ENCODE measurements at regions not wholly inside any gene's neighbourhood (a gene's known extent, or its start where the extent isn't known, plus 50 kb on each side); places are given as distances from the start of the nearest gene placed in this dataset.

- H3K27ac ChIP-seq (ENCODE audit: low read length in 2 of 2): no peak overlapping the region
- intact Hi-C loops (cut with micrococcal nuclease): no loop called here
- Mint-ChIP-seq H3K4me1 (no peaks in the 10 kb centered on the region), H3K9me3 (ENCODE audit: insufficient read depth) (peaks cover 5% of the 10 kb centered on the region), H3K4me3 (no peak overlapping the region), H3K27ac (no peak overlapping the region), H3K27me3 (no peaks in the 10 kb centered on the region)
- no peaks in the 10 kb centered on the region for H3K4me1 ChIP-seq (ENCODE audit: control insufficient read depth in 2 of 2, insufficient read depth in 2 of 2, low read length in 2 of 2)
- no peak overlapping the region for H2AFZ ChIP-seq (ENCODE audit: insufficient read depth, low read depth, low read length, poor library complexity, severe bottlenecking)
- POLR2A ChIA-PET: no interaction called here
- 57% methylated on average over 1 of the region's 2 CpGs for WGBS (ENCODE audit: insufficient coverage)
- H3K36me3 ChIP-seq (replicated peaks in 1 of 2; ENCODE audit: control extremely low read depth in 1 of 2, control insufficient read depth in 1 of 2, extremely low read depth in 1 of 2, insufficient read depth in 2 of 2, low read length in 1 of 2): no peaks in the 10 kb centered on the region
- no peaks in the 10 kb centered on the region for H3K79me2 ChIP-seq (ENCODE audit: control insufficient read depth, insufficient read depth, low read length)
- H4K20me1 ChIP-seq (ENCODE audit: control insufficient read depth, insufficient read depth, low read length, poor library complexity, severe bottlenecking): no peaks in the 10 kb centered on the region
- CTCF ChIA-PET: no interaction called here
- no peaks in the 10 kb centered on the region for H3K27me3 ChIP-seq (replicated peaks in 1 of 4; ENCODE audit: control extremely low read depth in 1 of 4, control insufficient read depth in 3 of 4, insufficient read depth in 4 of 4, low read length in 3 of 4)
- no peak overlapping the region for H3K4me2 ChIP-seq (replicated peaks; ENCODE audit: low read depth, low read length, poor library complexity, severe bottlenecking)
- no peak overlapping the region for H3K4me3 ChIP-seq (ENCODE audit: control extremely low read depth in 1 of 5, extremely low read depth in 1 of 5, insufficient read depth in 1 of 5, low read depth in 2 of 5, low read length in 4 of 5)
- TF ChIP-seq EZH2 (IDR thresholded peaks at IDR 0.05; ENCODE audit: borderline replicate concordance, insufficient read depth, low read depth, low read length, poor library complexity, severe bottlenecking): no peak
- no peak for TF ChIP-seq CTCF (IDR thresholded peaks at IDR 0.05)
- ATAC-seq (ENCODE audit: low read depth): no peak
- H3K9ac ChIP-seq (ENCODE audit: low read length): no peak overlapping the region
- DNase-seq: no peak
- H3K9me3 ChIP-seq (ENCODE audit: control extremely low read depth in 1 of 3, control insufficient read depth in 2 of 3, insufficient read depth in 1 of 3, low read length in 2 of 3): peaks cover 0 to 1% (median 0%) of the 10 kb centered on the region in 3 donors
Measured at GRCh38 chr18:29248805-29249204, 1071.9 kb upstream of the CDH2 start.

- H4K20me1 ChIP-seq (ENCODE audit: control insufficient read depth, insufficient read depth, low read length, poor library complexity, severe bottlenecking): no peaks in the 10 kb centered on the region
- Mint-ChIP-seq H3K4me1 (no peaks in the 10 kb centered on the region), H3K27me3 (no peaks in the 10 kb centered on the region), H3K4me3 (no peak overlapping the region), H3K9me3 (ENCODE audit: insufficient read depth) (peaks cover 5% of the 10 kb centered on the region), H3K27ac (no peak overlapping the region)
- TF ChIP-seq CTCF (IDR thresholded peaks at IDR 0.05) (no peak), EZH2 (IDR thresholded peaks at IDR 0.05; ENCODE audit: borderline replicate concordance, insufficient read depth, low read depth, low read length, poor library complexity, severe bottlenecking) (no peak)
- POLR2A ChIA-PET: no interaction called here
- no peak overlapping the region for H2AFZ ChIP-seq (ENCODE audit: insufficient read depth, low read depth, low read length, poor library complexity, severe bottlenecking)
- H3K79me2 ChIP-seq (ENCODE audit: control insufficient read depth, insufficient read depth, low read length): no peaks in the 10 kb centered on the region
- no peaks in the 10 kb centered on the region for H3K36me3 ChIP-seq (replicated peaks in 1 of 2; ENCODE audit: control extremely low read depth in 1 of 2, control insufficient read depth in 1 of 2, extremely low read depth in 1 of 2, insufficient read depth in 2 of 2, low read length in 1 of 2)
- CTCF ChIA-PET: no interaction called here
- 88% methylated on average over 1 of the region's 3 CpGs for WGBS (ENCODE audit: insufficient coverage)
- no peak overlapping the region for H3K9ac ChIP-seq (ENCODE audit: low read length)
- no peaks in the 10 kb centered on the region for H3K4me1 ChIP-seq (ENCODE audit: control insufficient read depth in 2 of 2, insufficient read depth in 2 of 2, low read length in 2 of 2)
- H3K27me3 ChIP-seq (replicated peaks in 1 of 4; ENCODE audit: control extremely low read depth in 1 of 4, control insufficient read depth in 3 of 4, insufficient read depth in 4 of 4, low read length in 3 of 4): no peaks in the 10 kb centered on the region
- peaks cover 0 to 5% (median 3%) of the 10 kb centered on the region in 3 donors for H3K9me3 ChIP-seq (ENCODE audit: control extremely low read depth in 1 of 3, control insufficient read depth in 2 of 3, insufficient read depth in 1 of 3, low read length in 2 of 3)
- intact Hi-C loops (cut with micrococcal nuclease): no loop called here
- ATAC-seq (ENCODE audit: low read depth) (no peak), DNase-seq (no peak)
- H3K27ac ChIP-seq (ENCODE audit: low read length in 2 of 2): no peak overlapping the region
- no peak overlapping the region for H3K4me2 ChIP-seq (replicated peaks; ENCODE audit: low read depth, low read length, poor library complexity, severe bottlenecking)
- no peak overlapping the region for H3K4me3 ChIP-seq (ENCODE audit: control extremely low read depth in 1 of 5, extremely low read depth in 1 of 5, insufficient read depth in 1 of 5, low read depth in 2 of 5, low read length in 4 of 5)
Measured at GRCh38 chr18:29241199-29241598, 1064.3 kb upstream of the CDH2 start.

All from B cell (primary cell).